ENCODE measurements at regions not wholly inside any gene's neighbourhood (a gene's known extent, or its start where the extent isn't known, plus 50 kb on each side); places are given as distances from the start of the nearest gene placed in this dataset.

- TF ChIP-seq CTCF (IDR thresholded peaks at IDR 0.05; ENCODE audit: insufficient read depth, missing control alignments) = no peak
- FAIRE-seq (no peak), DNase-seq (ENCODE audit: insufficient read length, low spot score) (no peak)
Measured at GRCh38 chr16:65181071-65181561, 59.3 kb upstream of the CDH11 start.

- no peak for FAIRE-seq
- no peak for DNase-seq (ENCODE audit: insufficient read length, low spot score)
- TF ChIP-seq CTCF (IDR thresholded peaks at IDR 0.05; ENCODE audit: insufficient read depth, missing control alignments) = no peak
Measured at GRCh38 chr16:65178151-65178550, 56.3 kb upstream of the CDH11 start.

- TF ChIP-seq CTCF (IDR thresholded peaks at IDR 0.05; ENCODE audit: insufficient read depth, missing control alignments) = no peak
- FAIRE-seq (no peak), DNase-seq (ENCODE audit: insufficient read length, low spot score) (no peak)
Measured at GRCh38 chr16:65176603-65177002, 54.7 kb upstream of the CDH11 start.

DNA sequence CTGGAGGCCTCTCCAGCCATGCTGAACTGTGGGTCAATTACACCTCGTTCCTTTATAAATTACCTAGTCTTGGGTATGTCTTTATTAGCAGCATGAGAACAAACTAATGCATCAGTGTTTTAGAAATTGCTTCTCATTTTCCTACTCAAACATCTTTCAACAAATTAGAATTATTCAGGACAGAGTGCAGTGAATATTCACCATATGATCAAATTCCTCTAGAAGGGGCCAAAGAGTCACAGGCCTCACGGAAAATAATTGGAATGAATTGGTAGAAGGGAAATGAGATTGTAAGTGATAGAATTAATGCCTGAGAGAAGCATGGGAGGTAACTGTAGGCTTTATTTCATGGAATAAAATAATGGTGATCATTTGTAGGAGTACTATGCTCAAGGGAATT is 50.5 kb upstream of the CDH11 start:
- no peak for TF ChIP-seq CTCF (IDR thresholded peaks at IDR 0.05; ENCODE audit: insufficient read depth, missing control alignments)
- FAIRE-seq (no peak), DNase-seq (ENCODE audit: insufficient read length, low spot score) (no peak)

Measured in D721Med (cell line).